GM23338 (cell line): ENCODE measurements at regions not wholly inside any gene's neighbourhood (a gene's known extent, or its start where the extent isn't known, plus 50 kb on each side); places are given as distances from the start of the nearest gene placed in this dataset.

Source experiments
- ATAC-seq: fragments of 200-7000 bp; cut with Tn5 transposase; 3 replicates; pipeline ENCODE4 v1.9.1; 2020
- DNase-seq: peaks from one replicate; pipeline ENCODE4 v3.0.0-alpha.2; 2015; ENCODE audit warnings: low spot score
- H2AFZ ChIP-seq: fragments of 200-600 bp; sonication (generic); 2 replicates; pipeline ENCODE4 v1.8.0; 2016; ENCODE audit warnings: antibody characterized with exemption, mild to moderate bottlenecking, moderate library complexity
- H3F3A ChIP-seq: fragments of 200-600 bp; sonication (generic); replicated peaks from 2 replicates; pipeline ENCODE4 v1.8.0; 2017; ENCODE audit warnings: antibody characterized with exemption, mixed run types, low read depth
- H3K27ac ChIP-seq: fragments of 200-600 bp; sonication (generic); 2 replicates; pipeline ENCODE4 v1.6.1; 2016; ENCODE audit warnings: low read depth
- H3K27me3 ChIP-seq: fragments of 200-600 bp; sonication (generic); 2 replicates; pipeline ENCODE4 v1.8.0; 2016; ENCODE audit warnings: mild to moderate bottlenecking, mixed run types, moderate library complexity; ENCODE audit not compliant: insufficient read depth
- H3K36me3 ChIP-seq: fragments of 200-600 bp; sonication (generic); 2 replicates; pipeline ENCODE4 v1.8.0; 2016; ENCODE audit warnings: mild to moderate bottlenecking; ENCODE audit not compliant: insufficient read depth
- H3K4me1 ChIP-seq: fragments of 200-600 bp; sonication (generic); 2 replicates; pipeline ENCODE4 v1.8.0; 2016; ENCODE audit warnings: mild to moderate bottlenecking, moderate library complexity; ENCODE audit not compliant: insufficient read depth
- H3K4me2 ChIP-seq: fragments of 200-600 bp; sonication (generic); 2 replicates; pipeline ENCODE4 v1.7.1; 2017; ENCODE audit warnings: mixed run types
- H3K4me3 ChIP-seq: fragments of 200-600 bp; sonication (generic); 2 replicates; pipeline ENCODE4 v1.6.1; 2016; ENCODE audit warnings: mixed run types
- H3K79me2 ChIP-seq: fragments of 200-600 bp; sonication (generic); replicated peaks from 2 replicates; pipeline ENCODE4 v1.8.0; 2017; ENCODE audit warnings: mild to moderate bottlenecking; ENCODE audit not compliant: insufficient read depth
- H3K9me2 ChIP-seq: fragments of 200-600 bp; sonication (generic); 2 replicates; pipeline ENCODE4 v1.8.0; 2017; ENCODE audit not compliant: insufficient read depth
- H4K20me1 ChIP-seq: fragments of 200-600 bp; sonication (generic); replicated peaks from 2 replicates; pipeline ENCODE4 v1.8.0; 2017; ENCODE audit warnings: mild to moderate bottlenecking; ENCODE audit not compliant: insufficient read depth
- H3K27ac Mint-ChIP-seq: 2 replicates; pipeline ENCODE4 v1.8.0; 2020; ENCODE audit warnings: inconsistent platforms, mild to moderate bottlenecking, moderate library complexity, mixed read lengths
- H3K27me3 Mint-ChIP-seq: 3 replicates; pipeline ENCODE4 v1.8.0; 2022; ENCODE audit warnings: low read depth, mild to moderate bottlenecking, moderate library complexity, mixed read lengths, inconsistent platforms; ENCODE audit not compliant: insufficient read depth, poor library complexity
- H3K36me3 Mint-ChIP-seq: 3 replicates; pipeline ENCODE4 v1.8.0; 2021; ENCODE audit warnings: low read depth, mild to moderate bottlenecking, inconsistent platforms, moderate library complexity, mixed read lengths
- H3K4me1 Mint-ChIP-seq: 3 replicates; pipeline ENCODE4 v1.8.0; 2020; ENCODE audit warnings: mild to moderate bottlenecking, inconsistent platforms, mixed read lengths
- H3K4me3 Mint-ChIP-seq: 3 replicates; pipeline ENCODE4 v1.8.0; 2021; ENCODE audit warnings: moderate library complexity, mild to moderate bottlenecking, inconsistent platforms, mixed read lengths
- H3K9me3 Mint-ChIP-seq: 3 replicates; pipeline ENCODE4 v1.8.0; 2020; ENCODE audit warnings: moderate library complexity, mild to moderate bottlenecking, inconsistent platforms, mixed read lengths
- CREB1 ChIP-seq: fragments of 250-450 bp; sonication (Bioruptor Pico); IDR thresholded peaks from 2 replicates; pipeline ENCODE4 v1.5.0; 2020; ENCODE audit warnings: low read depth, mild to moderate bottlenecking, moderate library complexity
- EZH2 ChIP-seq: fragments of 200-600 bp; sonication (generic); IDR thresholded peaks from one replicate; pipeline ENCODE4 v1.8.0; 2017; ENCODE audit warnings: antibody characterized with exemption, mild to moderate bottlenecking, low read depth; ENCODE audit not compliant: unreplicated experiment
- JUNB ChIP-seq: IDR thresholded peaks from one replicate; pipeline ENCODE4 v1.6.1; 2016; ENCODE audit warnings: antibody characterized with exemption; ENCODE audit not compliant: unreplicated experiment
- NANOG ChIP-seq: IDR thresholded peaks from 2 replicates; pipeline ENCODE4 v1.6.1; 2016; ENCODE audit warnings: antibody characterized with exemption, borderline replicate concordance
- POLR2AphosphoS5 ChIP-seq: IDR thresholded peaks from 2 replicates; pipeline ENCODE4 v1.6.1; 2016; ENCODE audit warnings: antibody characterized with exemption, low read depth
- STAT1 ChIP-seq: IDR thresholded peaks from one replicate; pipeline ENCODE4 v1.6.1; 2016; ENCODE audit warnings: antibody characterized with exemption; ENCODE audit not compliant: unreplicated experiment
- ZNF114 ChIP-seq: fragments of 250-450 bp; sonication (Bioruptor Pico); IDR thresholded peaks from 2 replicates; pipeline ENCODE4 v1.5.0; 2020; ENCODE audit warnings: mild to moderate bottlenecking, moderate library complexity
- ZNF331 ChIP-seq: fragments of 250-450 bp; sonication (Bioruptor Pico); IDR thresholded peaks from 2 replicates; pipeline ENCODE4 v1.5.0; 2020; ENCODE audit warnings: low read depth, mild to moderate bottlenecking, moderate library complexity
- TF ChIP-seq, protein P1 (sequence below), 2 experiments: fragments of 200-600 bp in 1 of 2; sonication (generic) in 1 of 2; conservative IDR thresholded peaks; 2 replicates each; pipeline versions ENCODE4 v1.5.1 to v1.6.1; 2016 to 2017; ENCODE audit warnings: antibody characterized with exemption in 2 of 2, low read depth in 2 of 2, mild to moderate bottlenecking in 2 of 2, moderate library complexity in 1 of 2
- TF ChIP-seq, protein P2 (sequence below): IDR thresholded peaks from one replicate; pipeline ENCODE4 v1.6.1; 2018; ENCODE audit warnings: antibody characterized with exemption; ENCODE audit not compliant: unreplicated experiment

DNA sequence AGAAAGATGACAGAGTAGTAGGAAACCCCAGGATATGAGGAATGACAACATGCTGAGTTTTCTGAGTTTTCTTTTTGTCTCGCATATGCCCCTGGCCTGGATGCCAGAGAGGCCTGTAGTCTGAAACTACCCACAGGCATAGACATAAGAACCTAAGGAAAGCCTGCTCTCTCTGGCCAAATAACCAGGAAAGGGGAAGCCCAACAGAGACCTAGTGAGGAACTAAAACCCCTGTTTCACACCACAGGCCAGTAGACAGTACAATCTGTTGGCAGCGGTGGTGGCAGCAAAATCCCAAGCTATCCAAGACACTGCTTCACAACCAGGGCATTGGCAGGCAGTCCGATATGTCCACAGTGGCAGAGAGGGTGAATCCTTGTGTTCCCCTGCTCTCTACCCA is 55.0 kb upstream of the DCP1A start (continued):
- TF ChIP-seq, protein P1, sequence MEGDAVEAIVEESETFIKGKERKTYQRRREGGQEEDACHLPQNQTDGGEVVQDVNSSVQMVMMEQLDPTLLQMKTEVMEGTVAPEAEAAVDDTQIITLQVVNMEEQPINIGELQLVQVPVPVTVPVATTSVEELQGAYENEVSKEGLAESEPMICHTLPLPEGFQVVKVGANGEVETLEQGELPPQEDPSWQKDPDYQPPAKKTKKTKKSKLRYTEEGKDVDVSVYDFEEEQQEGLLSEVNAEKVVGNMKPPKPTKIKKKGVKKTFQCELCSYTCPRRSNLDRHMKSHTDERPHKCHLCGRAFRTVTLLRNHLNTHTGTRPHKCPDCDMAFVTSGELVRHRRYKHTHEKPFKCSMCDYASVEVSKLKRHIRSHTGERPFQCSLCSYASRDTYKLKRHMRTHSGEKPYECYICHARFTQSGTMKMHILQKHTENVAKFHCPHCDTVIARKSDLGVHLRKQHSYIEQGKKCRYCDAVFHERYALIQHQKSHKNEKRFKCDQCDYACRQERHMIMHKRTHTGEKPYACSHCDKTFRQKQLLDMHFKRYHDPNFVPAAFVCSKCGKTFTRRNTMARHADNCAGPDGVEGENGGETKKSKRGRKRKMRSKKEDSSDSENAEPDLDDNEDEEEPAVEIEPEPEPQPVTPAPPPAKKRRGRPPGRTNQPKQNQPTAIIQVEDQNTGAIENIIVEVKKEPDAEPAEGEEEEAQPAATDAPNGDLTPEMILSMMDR (conservative IDR thresholded peaks at IDR 0.05; ENCODE audit: low read depth in 2 of 2): no peak
- TF ChIP-seq CREB1 (CRISPR knock-in tag) (no peak), ZNF114 (CRISPR knock-in tag) (no peak), NANOG (no peak), EZH2 (no peak), JUNB (no peak), ZNF331 (no peak), POLR2AphosphoS5 (no peak)
- TF ChIP-seq, protein P2, sequence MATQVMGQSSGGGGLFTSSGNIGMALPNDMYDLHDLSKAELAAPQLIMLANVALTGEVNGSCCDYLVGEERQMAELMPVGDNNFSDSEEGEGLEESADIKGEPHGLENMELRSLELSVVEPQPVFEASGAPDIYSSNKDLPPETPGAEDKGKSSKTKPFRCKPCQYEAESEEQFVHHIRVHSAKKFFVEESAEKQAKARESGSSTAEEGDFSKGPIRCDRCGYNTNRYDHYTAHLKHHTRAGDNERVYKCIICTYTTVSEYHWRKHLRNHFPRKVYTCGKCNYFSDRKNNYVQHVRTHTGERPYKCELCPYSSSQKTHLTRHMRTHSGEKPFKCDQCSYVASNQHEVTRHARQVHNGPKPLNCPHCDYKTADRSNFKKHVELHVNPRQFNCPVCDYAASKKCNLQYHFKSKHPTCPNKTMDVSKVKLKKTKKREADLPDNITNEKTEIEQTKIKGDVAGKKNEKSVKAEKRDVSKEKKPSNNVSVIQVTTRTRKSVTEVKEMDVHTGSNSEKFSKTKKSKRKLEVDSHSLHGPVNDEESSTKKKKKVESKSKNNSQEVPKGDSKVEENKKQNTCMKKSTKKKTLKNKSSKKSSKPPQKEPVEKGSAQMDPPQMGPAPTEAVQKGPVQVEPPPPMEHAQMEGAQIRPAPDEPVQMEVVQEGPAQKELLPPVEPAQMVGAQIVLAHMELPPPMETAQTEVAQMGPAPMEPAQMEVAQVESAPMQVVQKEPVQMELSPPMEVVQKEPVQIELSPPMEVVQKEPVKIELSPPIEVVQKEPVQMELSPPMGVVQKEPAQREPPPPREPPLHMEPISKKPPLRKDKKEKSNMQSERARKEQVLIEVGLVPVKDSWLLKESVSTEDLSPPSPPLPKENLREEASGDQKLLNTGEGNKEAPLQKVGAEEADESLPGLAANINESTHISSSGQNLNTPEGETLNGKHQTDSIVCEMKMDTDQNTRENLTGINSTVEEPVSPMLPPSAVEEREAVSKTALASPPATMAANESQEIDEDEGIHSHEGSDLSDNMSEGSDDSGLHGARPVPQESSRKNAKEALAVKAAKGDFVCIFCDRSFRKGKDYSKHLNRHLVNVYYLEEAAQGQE: no peak

DNA sequence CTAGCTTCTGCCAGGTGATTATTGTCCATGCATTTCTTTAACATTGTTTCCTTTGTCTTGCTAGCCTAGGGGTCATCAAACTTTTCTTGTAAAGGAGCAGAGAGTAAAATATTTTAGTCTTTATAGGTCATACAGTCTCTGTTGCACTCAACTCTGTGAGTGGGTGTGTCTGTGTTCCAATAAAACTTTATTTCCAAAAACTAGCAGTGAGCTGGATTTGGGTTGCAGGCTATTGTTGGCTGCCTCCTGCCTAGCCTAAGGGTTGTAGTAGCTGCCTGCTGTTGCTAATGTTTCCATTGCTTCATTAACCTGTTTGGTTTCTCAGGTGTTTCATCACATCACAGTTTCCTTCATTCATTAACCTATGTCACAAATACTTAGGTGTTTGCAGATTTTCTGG is 64.0 kb upstream of the DCP1A start:
- no peaks in the 10 kb centered on the region; the same call in 1 of the 2 replicates for H3K9me2 ChIP-seq
- H3K4me2 ChIP-seq: no peak overlapping the region
- Mint-ChIP-seq H3K27ac (no peak overlapping the region), H3K4me1 (no peaks in the 10 kb centered on the region), H3K4me3 (no peak overlapping the region), H3K27me3 (peaks cover 2% of the 10 kb centered on the region), H3K36me3 (peaks cover 5% of the 10 kb centered on the region; the same call in 2 of the 3 replicates), H3K9me3 (peaks cover 30% of the 10 kb centered on the region; the same call in 2 of the 3 replicates)
- no peak overlapping the region for H2AFZ ChIP-seq
- H3K4me3 ChIP-seq: no peak overlapping the region
- no peak for DNase-seq
- H3K36me3 ChIP-seq: no peaks in the 10 kb centered on the region
- no peaks in the 10 kb centered on the region for H3F3A ChIP-seq
- TF ChIP-seq EZH2 (no peak), CREB1 (CRISPR knock-in tag) (no peak), STAT1 (no peak)
- TF ChIP-seq, protein P2: no peak
- H3K27me3 ChIP-seq: no peaks in the 10 kb centered on the region
- H3K27ac ChIP-seq: no peak overlapping the region
- no peaks in the 10 kb centered on the region for H3K4me1 ChIP-seq
- H3K79me2 ChIP-seq: no peaks in the 10 kb centered on the region
- no peaks in the 10 kb centered on the region for H4K20me1 ChIP-seq
- no peak for ATAC-seq
